Stimulated activated CD4-positive, alpha-beta T cell treated with anti-CD3 and anti-CD28 coated beads, TNF-alpha, amount 100 ng/mL, for 4 hours (primary cell): ENCODE measurements at regions not wholly inside any gene's neighbourhood (a gene's known extent, or its start where the extent isn't known, plus 50 kb on each side); places are given as distances from the start of the nearest gene placed in this dataset.

ENCODE experiments used
- DNase-seq, 3 experiments: peaks; one replicate each; pipeline ENCODE4 v3.0.0-alpha.2; 2020; ENCODE audit warnings: low read depth in 3 of 3

- DNase-seq, result no peak
Observed at GRCh38 chr6:113291751-113292445, 565.2 kb upstream of the MARCKS start.

- no peak for DNase-seq
Observed at GRCh38 chr6:113292646-113293422, 564.3 kb upstream of the MARCKS start.

GRCh38 chr6:113293423-113293740 is 563.8 kb upstream of the MARCKS start:
- DNase-seq, result no peak

GRCh38 chr6:113299531-113299930 is 557.6 kb upstream of the MARCKS start:
- DNase-seq, result no peak

- DNase-seq, result no peak
Observed at GRCh38 chr6:113301651-113302050, 555.5 kb upstream of the MARCKS start.

GRCh38 chr6:113304116-113304515 is 553.0 kb upstream of the MARCKS start:
- no peak for DNase-seq

- no peak for DNase-seq
Observed at GRCh38 chr6:113306552-113307145, 550.5 kb upstream of the MARCKS start.

GRCh38 chr6:113308266-113308665 is 548.9 kb upstream of the MARCKS start:
- DNase-seq, result no peak

- no peak for DNase-seq
Observed at GRCh38 chr6:113313841-113314240, 543.3 kb upstream of the MARCKS start.

- no peak for DNase-seq
Observed at GRCh38 chr6:113315165-113315564, 542.0 kb upstream of the MARCKS start.

- DNase-seq, result no peak
Observed at GRCh38 chr6:113315879-113316278, 541.3 kb upstream of the MARCKS start.

- no peak for DNase-seq
Observed at GRCh38 chr6:113317442-113317841, 539.7 kb upstream of the MARCKS start.

- DNase-seq, result no peak
Observed at GRCh38 chr6:113317891-113318574, 539.1 kb upstream of the MARCKS start.

GRCh38 chr6:113318575-113318917 is 538.6 kb upstream of the MARCKS start:
- no peak for DNase-seq

GRCh38 chr6:113320653-113321052 is 536.5 kb upstream of the MARCKS start:
- DNase-seq, result no peak

GRCh38 chr6:113326781-113327180 is 530.4 kb upstream of the MARCKS start:
- no peak for DNase-seq

- DNase-seq, result no peak
Observed at GRCh38 chr6:113328886-113329381, 528.2 kb upstream of the MARCKS start.

GRCh38 chr6:113329942-113330635 is 527.1 kb upstream of the MARCKS start:
- DNase-seq, result no peak

- no peak for DNase-seq
Observed at GRCh38 chr6:113330636-113330946, 526.6 kb upstream of the MARCKS start.

GRCh38 chr6:113331021-113331420 is 526.1 kb upstream of the MARCKS start:
- no peak for DNase-seq

GRCh38 chr6:113338644-113339043 is 518.5 kb upstream of the MARCKS start:
- DNase-seq, result no peak

- no peak for DNase-seq
Observed at GRCh38 chr6:113339209-113339608, 517.9 kb upstream of the MARCKS start.
